ENCODE measurements at regions not wholly inside any gene's neighbourhood (a gene's known extent, or its start where the extent isn't known, plus 50 kb on each side); places are given as distances from the start of the nearest gene placed in this dataset.

GRCh38 chr14:42854061-42854460 is 1247.4 kb downstream of the LRFN5 start:
- no peak for DNase-seq (ENCODE audit: extremely low read depth, insufficient read length)
- Histone ChIP-seq H3K36me3 (ENCODE audit: control insufficient read depth, insufficient read depth, low read length) (no peaks in the 10 kb centered on the region), H3K27me3 (replicated peaks; ENCODE audit: control insufficient read depth, insufficient read depth, low read length) (no peaks in the 10 kb centered on the region), H3K4me3 (replicated peaks; ENCODE audit: low read depth, low read length) (no peak overlapping the region)
- no peak for TF ChIP-seq CTCF (IDR thresholded peaks at IDR 0.05; ENCODE audit: insufficient read depth, low read length, poor library complexity, severe bottlenecking)

DNA sequence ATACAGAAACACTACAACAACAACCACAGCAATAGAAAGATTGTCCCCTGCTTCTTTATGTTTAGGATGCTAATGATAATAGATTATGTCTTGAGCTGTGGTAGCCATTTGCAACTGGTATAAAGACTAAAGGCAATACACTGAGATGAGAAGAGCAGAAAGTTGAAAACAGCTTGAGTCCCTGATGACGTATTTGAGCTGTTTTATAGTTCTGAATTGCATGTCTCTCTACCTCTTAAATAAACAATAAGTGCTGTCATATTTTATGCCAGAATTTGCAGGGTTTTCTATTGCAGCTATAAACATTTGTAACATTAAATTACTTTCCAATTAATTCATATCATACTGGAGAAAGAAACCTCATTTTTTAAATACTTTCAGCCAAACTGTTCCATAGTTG is 1242.0 kb downstream of the LRFN5 start:
- H3K27me3 ChIP-seq (replicated peaks; ENCODE audit: control insufficient read depth, insufficient read depth, low read length) = no peaks in the 10 kb centered on the region
- H3K4me3 ChIP-seq (replicated peaks; ENCODE audit: low read depth, low read length) = no peak overlapping the region
- H3K36me3 ChIP-seq (ENCODE audit: control insufficient read depth, insufficient read depth, low read length) = no peaks in the 10 kb centered on the region
- DNase-seq (ENCODE audit: extremely low read depth, insufficient read length) = no peak
- no peak for TF ChIP-seq CTCF (IDR thresholded peaks at IDR 0.05; ENCODE audit: insufficient read depth, low read length, poor library complexity, severe bottlenecking)

GRCh38 chr14:42814817-42815216 is 1208.1 kb downstream of the LRFN5 start:
- H3K36me3 ChIP-seq (ENCODE audit: control insufficient read depth, insufficient read depth, low read length) = no peaks in the 10 kb centered on the region
- no peaks in the 10 kb centered on the region for H3K27me3 ChIP-seq (replicated peaks; ENCODE audit: control insufficient read depth, insufficient read depth, low read length)
- TF ChIP-seq CTCF (IDR thresholded peaks at IDR 0.05; ENCODE audit: insufficient read depth, low read length, poor library complexity, severe bottlenecking) = no peak
- no peak overlapping the region for H3K4me3 ChIP-seq (replicated peaks; ENCODE audit: low read depth, low read length)
- no peak for DNase-seq (ENCODE audit: extremely low read depth, insufficient read length)

DNA sequence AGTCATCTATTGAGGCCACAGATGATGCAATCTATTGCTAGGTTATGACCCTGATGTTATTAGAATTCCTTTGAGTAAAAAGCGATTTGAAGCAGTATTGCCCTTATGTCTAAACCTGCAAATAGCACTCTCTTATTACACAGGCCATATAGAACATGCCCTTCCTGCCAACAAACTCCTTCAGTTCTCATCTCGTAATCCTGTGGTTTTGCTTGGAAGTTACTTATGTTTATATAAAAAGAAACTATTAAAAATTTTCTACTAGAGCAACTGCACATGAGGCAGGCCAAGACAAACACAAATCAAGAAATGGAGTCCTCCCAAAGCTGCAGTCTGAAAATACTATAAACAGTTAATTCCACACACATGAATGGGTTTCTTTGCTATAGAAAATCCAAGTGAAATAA is 1200.2 kb downstream of the LRFN5 start:
- Histone ChIP-seq H3K4me3 (replicated peaks; ENCODE audit: low read depth, low read length) (no peak overlapping the region), H3K27me3 (replicated peaks; ENCODE audit: control insufficient read depth, insufficient read depth, low read length) (no peaks in the 10 kb centered on the region), H3K36me3 (ENCODE audit: control insufficient read depth, insufficient read depth, low read length) (no peaks in the 10 kb centered on the region)
- no peak for DNase-seq (ENCODE audit: extremely low read depth, insufficient read length)
- no peak for TF ChIP-seq CTCF (IDR thresholded peaks at IDR 0.05; ENCODE audit: insufficient read depth, low read length, poor library complexity, severe bottlenecking)

DNA sequence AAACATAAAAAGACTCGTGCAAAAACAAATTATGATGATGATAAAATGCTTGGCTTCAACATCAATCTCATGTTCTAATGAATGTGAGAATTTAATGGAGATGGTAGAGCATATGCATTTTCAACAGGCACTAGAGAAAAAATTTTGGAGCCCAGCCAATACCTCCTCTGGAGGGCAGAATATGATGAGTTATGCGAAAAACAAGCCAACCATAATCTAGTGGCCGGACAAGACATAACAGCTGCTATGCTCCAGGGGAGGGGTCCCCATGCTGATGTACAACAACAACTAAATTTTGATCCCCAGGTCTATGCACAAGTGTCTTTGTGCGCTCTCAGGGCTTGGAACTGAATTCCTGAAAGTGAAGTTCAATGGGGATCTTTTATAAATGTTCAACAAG is 1197.5 kb downstream of the LRFN5 start:
- TF ChIP-seq CTCF (IDR thresholded peaks at IDR 0.05; ENCODE audit: insufficient read depth, low read length, poor library complexity, severe bottlenecking) = no peak
- Histone ChIP-seq H3K36me3 (ENCODE audit: control insufficient read depth, insufficient read depth, low read length) (no peaks in the 10 kb centered on the region), H3K27me3 (replicated peaks; ENCODE audit: control insufficient read depth, insufficient read depth, low read length) (no peaks in the 10 kb centered on the region), H3K4me3 (replicated peaks; ENCODE audit: low read depth, low read length) (no peak overlapping the region)
- DNase-seq (ENCODE audit: extremely low read depth, insufficient read length) = no peak

GRCh38 chr14:42802346-42802745 is 1195.7 kb downstream of the LRFN5 start:
- no peak overlapping the region for H3K4me3 ChIP-seq (replicated peaks; ENCODE audit: low read depth, low read length)
- TF ChIP-seq CTCF (IDR thresholded peaks at IDR 0.05; ENCODE audit: insufficient read depth, low read length, poor library complexity, severe bottlenecking) = no peak
- H3K36me3 ChIP-seq (ENCODE audit: control insufficient read depth, insufficient read depth, low read length) = no peaks in the 10 kb centered on the region
- no peaks in the 10 kb centered on the region for H3K27me3 ChIP-seq (replicated peaks; ENCODE audit: control insufficient read depth, insufficient read depth, low read length)
- no peak for DNase-seq (ENCODE audit: extremely low read depth, insufficient read length)

All from GM06990 (cell line).